CD14-positive monocyte (primary cell): ENCODE measurements at regions not wholly inside any gene's neighbourhood (a gene's known extent, or its start where the extent isn't known, plus 50 kb on each side); places are given as distances from the start of the nearest gene placed in this dataset.

Experiments
- DNase-seq, 3 donors: peaks; one replicate each; pipeline ENCODE4 v3.0.0-alpha.2; 2011 to 2022
- H2AFZ ChIP-seq: 2 replicates; pipeline ENCODE4 v1.6.0; 2012; ENCODE audit warnings: mild to moderate bottlenecking, low read depth, low read length, inconsistent platforms; ENCODE audit not compliant: insufficient read depth, poor library complexity, severe bottlenecking
- H3K27ac ChIP-seq, 2 donors: 1 replicate in 1 of 2; 2 replicates in 1 of 2; pipeline ENCODE4 v1.5.1; 2012 to 2013; ENCODE audit warnings: low read length in 2 of 2, control low read depth in 1 of 2, inconsistent platforms in 1 of 2, low read depth in 1 of 2, mild to moderate bottlenecking in 1 of 2
- H3K27me3 ChIP-seq, 2 donors: one replicate each; pipeline versions ENCODE4 v1.6.0 to v1.6.1; 2011 to 2013; ENCODE audit warnings: low read length in 2 of 2; ENCODE audit not compliant: control insufficient read depth in 2 of 2, insufficient read depth in 2 of 2
- H3K36me3 ChIP-seq, 2 donors: replicated peaks in 1 of 2; 1 replicate in 1 of 2; 2 replicates in 1 of 2; pipeline versions ENCODE4 v1.5.1 to v1.6.1; 2012 to 2013; ENCODE audit warnings: low read length in 2 of 2, control low read depth in 1 of 2, inconsistent platforms in 1 of 2, mild to moderate bottlenecking in 1 of 2; ENCODE audit not compliant: insufficient read depth in 2 of 2, control insufficient read depth in 1 of 2
- H3K4me1 ChIP-seq, 2 donors: 1 replicate in 1 of 2; 2 replicates in 1 of 2; pipeline versions ENCODE4 v1.5.1 to v1.6.1; 2012 to 2013; ENCODE audit warnings: low read length in 2 of 2, control low read depth in 1 of 2, inconsistent platforms in 1 of 2, mild to moderate bottlenecking in 1 of 2, moderate library complexity in 1 of 2; ENCODE audit not compliant: insufficient read depth in 2 of 2, control insufficient read depth in 1 of 2
- H3K4me2 ChIP-seq: replicated peaks from 2 replicates; pipeline ENCODE3; 2012; ENCODE audit warnings: low read length, moderate library complexity, mild to moderate bottlenecking; ENCODE audit not compliant: poor library complexity, severe bottlenecking; ENCODE audit errors: extremely low read depth
- H3K4me3 ChIP-seq, 3 experiments: fragments of 200-600 bp in 1 of 3; sonication (generic) in 1 of 3; replicated peaks in 1 of 3; 1 replicate in 2 of 3; 2 replicates in 1 of 3; pipeline ENCODE4 v1.5.1; 2011 to 2013; ENCODE audit warnings: low read length in 3 of 3, mild to moderate bottlenecking in 3 of 3, control low read depth in 2 of 3, low read depth in 2 of 3, inconsistent platforms in 1 of 3, moderate library complexity in 1 of 3
- H3K79me2 ChIP-seq: 2 replicates; pipeline ENCODE4 v1.6.0; 2012; ENCODE audit warnings: mild to moderate bottlenecking, control low read depth, inconsistent platforms, low read length, moderate library complexity; ENCODE audit not compliant: insufficient read depth
- H3K9ac ChIP-seq: 2 replicates; pipeline ENCODE4 v1.6.0; 2017; ENCODE audit warnings: low read length, mild to moderate bottlenecking; ENCODE audit not compliant: insufficient read depth, poor library complexity, severe bottlenecking
- H3K9me3 ChIP-seq, 2 donors: replicated peaks in 1 of 2; 1 replicate in 1 of 2; 2 replicates in 1 of 2; pipeline versions ENCODE4 v1.5.1 to v1.6.1; 2012 to 2013; ENCODE audit warnings: low read length in 2 of 2, control low read depth in 1 of 2; ENCODE audit not compliant: control insufficient read depth in 1 of 2, insufficient read depth in 1 of 2
- H4K20me1 ChIP-seq: 2 replicates; pipeline ENCODE4 v1.6.0; 2012; ENCODE audit warnings: mild to moderate bottlenecking, low read length, control low read depth, moderate library complexity; ENCODE audit not compliant: insufficient read depth
- H3K27ac Mint-ChIP-seq, 7 donors: one replicate each; pipeline ENCODE4 v1.8.0; 2020; ENCODE audit warnings: mild to moderate bottlenecking in 7 of 7, mixed read lengths in 7 of 7, moderate library complexity in 6 of 7, inconsistent platforms in 2 of 7
- H3K27me3 Mint-ChIP-seq, 3 donors: one replicate each; pipeline ENCODE4 v1.8.0; 2021 to 2022; ENCODE audit warnings: low read depth in 3 of 3, mild to moderate bottlenecking in 3 of 3, mixed read lengths in 3 of 3, moderate library complexity in 3 of 3, inconsistent platforms in 1 of 3
- H3K36me3 Mint-ChIP-seq, 2 donors: one replicate each; pipeline ENCODE4 v1.8.0; 2020; ENCODE audit warnings: mixed read lengths in 2 of 2, inconsistent platforms in 1 of 2, mild to moderate bottlenecking in 1 of 2
- H3K4me1 Mint-ChIP-seq: one replicate; pipeline ENCODE4 v1.8.0; 2020; ENCODE audit warnings: mild to moderate bottlenecking, mixed read lengths
- H3K4me3 Mint-ChIP-seq, 2 donors: one replicate each; pipeline ENCODE4 v1.8.0; 2020; ENCODE audit warnings: mild to moderate bottlenecking in 2 of 2, mixed read lengths in 2 of 2, moderate library complexity in 1 of 2
- H3K9me3 Mint-ChIP-seq, 7 donors: one replicate each; pipeline ENCODE4 v1.8.0; 2020 to 2022; ENCODE audit warnings: mixed read lengths in 7 of 7, mild to moderate bottlenecking in 6 of 7, moderate library complexity in 6 of 7, inconsistent platforms in 2 of 7
- whole genome bisulfite sequencing: methylation state at CpG from one replicate; pipeline ENCODE4 v1.1.5; 2013; ENCODE audit warnings: missing lambda C conversion rate; ENCODE audit not compliant: insufficient coverage; 5-methylcytosine and 5-hydroxymethylcytosine counted together
- intact Hi-C, 2 donors: fragments of 100-400 bp; cut with micrococcal nuclease; formaldehyde crosslinking; loops; one replicate each; pipeline versions ENCODE4 v1.15.0 to v1.15.1; 2023
- TF ChIP-seq, protein P1 (sequence below): fragments of 200-600 bp; IDR thresholded peaks from one replicate; pipeline ENCODE4 v1.8.0; 2022; ENCODE audit warnings: antibody characterized with exemption, mild to moderate bottlenecking

DNA sequence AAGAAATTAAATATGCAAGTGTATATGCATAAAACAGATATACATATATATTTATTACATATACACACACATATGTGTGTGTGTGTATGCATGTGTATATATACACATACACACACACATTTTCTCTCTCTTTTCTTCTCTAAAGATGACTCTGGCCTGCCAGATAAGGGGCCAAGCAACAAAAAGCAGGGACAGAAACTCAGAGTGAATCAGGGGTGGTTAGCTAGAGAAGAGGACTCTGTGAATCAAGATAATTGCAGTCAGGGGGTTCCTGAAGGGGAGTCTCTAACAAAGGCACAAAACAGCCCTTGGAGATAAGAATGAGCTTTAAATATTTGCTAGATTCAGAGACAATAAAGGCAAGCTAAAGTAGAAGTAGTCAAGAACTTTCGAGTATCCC lies 650.5 kb downstream of the UTRN start:
- Histone ChIP-seq H3K79me2 (no peaks in the 10 kb centered on the region), H3K4me2 (no peak overlapping the region), H3K9me3 (peaks cover 0 to 4% of the 10 kb centered on the region in 2 donors), H3K9ac (no peak overlapping the region), H3K27me3 (no peaks in the 10 kb centered on the region), H3K36me3 (no peaks in the 10 kb centered on the region), H4K20me1 (no peaks in the 10 kb centered on the region), H3K27ac (no peak overlapping the region), H3K4me3 (no peak overlapping the region), H2AFZ (no peak overlapping the region), H3K4me1 (no peaks in the 10 kb centered on the region)
- no peak overlapping the region for H3K4me3 Mint-ChIP-seq
- WGBS: no CpG with 5 or more reads among the region's 1 CpG
- peaks cover 0 to 10% (median 3%) of the 10 kb centered on the region in 7 donors for H3K9me3 Mint-ChIP-seq
- no peak for DNase-seq
- H3K27ac Mint-ChIP-seq: no peak overlapping the region
- H3K4me1 Mint-ChIP-seq: peaks cover 2% of the 10 kb centered on the region
- TF ChIP-seq, protein P1, sequence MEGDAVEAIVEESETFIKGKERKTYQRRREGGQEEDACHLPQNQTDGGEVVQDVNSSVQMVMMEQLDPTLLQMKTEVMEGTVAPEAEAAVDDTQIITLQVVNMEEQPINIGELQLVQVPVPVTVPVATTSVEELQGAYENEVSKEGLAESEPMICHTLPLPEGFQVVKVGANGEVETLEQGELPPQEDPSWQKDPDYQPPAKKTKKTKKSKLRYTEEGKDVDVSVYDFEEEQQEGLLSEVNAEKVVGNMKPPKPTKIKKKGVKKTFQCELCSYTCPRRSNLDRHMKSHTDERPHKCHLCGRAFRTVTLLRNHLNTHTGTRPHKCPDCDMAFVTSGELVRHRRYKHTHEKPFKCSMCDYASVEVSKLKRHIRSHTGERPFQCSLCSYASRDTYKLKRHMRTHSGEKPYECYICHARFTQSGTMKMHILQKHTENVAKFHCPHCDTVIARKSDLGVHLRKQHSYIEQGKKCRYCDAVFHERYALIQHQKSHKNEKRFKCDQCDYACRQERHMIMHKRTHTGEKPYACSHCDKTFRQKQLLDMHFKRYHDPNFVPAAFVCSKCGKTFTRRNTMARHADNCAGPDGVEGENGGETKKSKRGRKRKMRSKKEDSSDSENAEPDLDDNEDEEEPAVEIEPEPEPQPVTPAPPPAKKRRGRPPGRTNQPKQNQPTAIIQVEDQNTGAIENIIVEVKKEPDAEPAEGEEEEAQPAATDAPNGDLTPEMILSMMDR: no peak
- H3K27me3 Mint-ChIP-seq: peaks cover 0 to 2% (median 0%) of the 10 kb centered on the region in 3 donors
- no peaks in the 10 kb centered on the region for H3K36me3 Mint-ChIP-seq
- intact Hi-C loops: no loop called here

DNA sequence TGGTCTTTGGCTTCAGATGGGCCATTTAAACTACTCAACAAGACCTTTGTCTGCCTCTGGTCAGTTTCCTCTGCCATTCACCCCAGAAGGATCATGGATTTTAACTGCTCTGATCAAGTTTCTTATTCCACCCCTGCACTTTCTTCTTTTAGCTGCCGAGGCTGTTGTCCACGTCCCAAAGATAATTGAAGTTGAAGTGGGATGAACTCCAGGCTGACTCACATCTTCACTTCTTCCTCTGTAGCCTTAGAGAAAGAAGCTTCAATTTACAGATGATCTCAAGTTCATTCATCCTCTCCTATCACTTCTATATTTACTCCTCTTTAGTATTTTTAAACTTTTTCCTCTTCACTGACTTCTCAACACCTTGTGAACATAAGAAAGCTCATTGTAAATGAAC lies 651.6 kb downstream of the UTRN start:
- Mint-ChIP-seq H3K27me3 (no peaks in the 10 kb centered on the region), H3K27ac (no peak overlapping the region), H3K4me1 (no peaks in the 10 kb centered on the region), H3K36me3 (no peaks in the 10 kb centered on the region), H3K9me3 (peaks cover 0 to 10% (median 3%) of the 10 kb centered on the region in 7 donors), H3K4me3 (no peak overlapping the region)
- TF ChIP-seq, protein P1: no peak
- Histone ChIP-seq H3K9me3 (peaks cover 0 to 4% of the 10 kb centered on the region in 2 donors), H3K36me3 (no peaks in the 10 kb centered on the region), H3K9ac (no peak overlapping the region), H4K20me1 (no peaks in the 10 kb centered on the region), H2AFZ (no peak overlapping the region), H3K4me3 (no peak overlapping the region), H3K27me3 (no peaks in the 10 kb centered on the region), H3K27ac (no peak overlapping the region), H3K4me1 (no peaks in the 10 kb centered on the region), H3K4me2 (no peak overlapping the region), H3K79me2 (no peaks in the 10 kb centered on the region)
- WGBS: no CpG with 5 or more reads among the region's 2 CpGs
- intact Hi-C loops: no loop called here
- DNase-seq: no peak
